OCI-LY7 (cell line): ENCODE measurements at regions not wholly inside any gene's neighbourhood (a gene's known extent, or its start where the extent isn't known, plus 50 kb on each side); places are given as distances from the start of the nearest gene placed in this dataset.

ENCODE experiments used
- BruUV-seq: library from RNA; stranded (reverse); fragments of 400-500 nt; replicated peaks from 2 replicates; lab custom pipeline; 2021; lab: Mats Ljungman, UMichigan
- CTCF ChIA-PET: fragments of 300-600 bp; sonication (Branson Sonifier 250); formaldehyde crosslinking; loops from one replicate; lab custom pipeline; 2022; ENCODE audit warnings: antibody characterized with exemption; ENCODE audit not compliant: unreplicated experiment; lab: Charles Lee
- POLR2A ChIA-PET: fragments of 300-600 bp; sonication (Branson Sonifier 250); formaldehyde crosslinking; loops from one replicate; lab custom pipeline; 2022; ENCODE audit warnings: antibody characterized with exemption; lab: Charles Lee
- DNase-seq: peaks from one replicate; pipeline ENCODE4 v3.0.0-alpha.2; 2015; ENCODE audit warnings: low spot score
- H2AFZ ChIP-seq: fragments of 200-600 bp; sonication (generic), shearing (Covaris generic); 2 replicates; pipeline ENCODE4 v1.6.1; 2014; ENCODE audit warnings: mild to moderate bottlenecking, antibody characterized with exemption, low read length, moderate library complexity
- H3K27ac ChIP-seq: fragments of 200-600 bp; sonication (generic); 2 replicates; pipeline ENCODE4 v1.5.1; 2014; ENCODE audit warnings: mixed run types, low read depth, mild to moderate bottlenecking, moderate library complexity, low read length, inconsistent platforms; ENCODE audit not compliant: poor library complexity, severe bottlenecking
- H3K36me3 ChIP-seq: fragments of 200-600 bp; sonication (generic); 2 replicates; pipeline ENCODE4 v1.6.1; 2014; ENCODE audit warnings: mild to moderate bottlenecking, antibody characterized with exemption, low read length, moderate library complexity, mixed read lengths; ENCODE audit not compliant: insufficient read depth
- H3K4me1 ChIP-seq: fragments of 200-600 bp; sonication (generic); 2 replicates; pipeline ENCODE4 v1.5.1; 2014; ENCODE audit warnings: mild to moderate bottlenecking, low read length; ENCODE audit not compliant: insufficient read depth, poor library complexity, severe bottlenecking
- H3K4me2 ChIP-seq: fragments of 200-600 bp; sonication (generic); 2 replicates; pipeline ENCODE4 v1.6.1; 2014; ENCODE audit warnings: mild to moderate bottlenecking, low read length
- H3K4me3 ChIP-seq: fragments of 200-600 bp; sonication (generic); 2 replicates; pipeline ENCODE4 v1.5.1; 2014; ENCODE audit warnings: mild to moderate bottlenecking, low read depth, low read length; ENCODE audit not compliant: poor library complexity, severe bottlenecking
- H3K79me2 ChIP-seq: fragments of 200-600 bp; sonication (generic); 2 replicates; pipeline ENCODE4 v1.6.1; 2016; ENCODE audit warnings: low read depth, mild to moderate bottlenecking, low read length, moderate library complexity, mixed read lengths; ENCODE audit not compliant: insufficient read depth
- H3K9me2 ChIP-seq: fragments of 200-600 bp; sonication (generic); 2 replicates; pipeline ENCODE4 v1.6.1; 2016; ENCODE audit warnings: mild to moderate bottlenecking, low read length, mixed read lengths; ENCODE audit not compliant: insufficient read depth
- H3K9me3 ChIP-seq: fragments of 200-600 bp; sonication (generic); 2 replicates; pipeline ENCODE4 v1.6.1; 2014; ENCODE audit warnings: mild to moderate bottlenecking, mixed run types, low read length, mixed read lengths
- H4K20me1 ChIP-seq: fragments of 200-600 bp; sonication (generic); 2 replicates; pipeline ENCODE4 v1.6.1; 2014; ENCODE audit warnings: mild to moderate bottlenecking, antibody characterized with exemption, low read length, moderate library complexity, mixed read lengths; ENCODE audit not compliant: insufficient read depth
- EZH2phosphoT487 ChIP-seq: fragments of 200-600 bp; sonication (generic); IDR thresholded peaks from 2 replicates; pipeline ENCODE4 v1.6.1; 2018; ENCODE audit warnings: low read depth, borderline replicate concordance, mild to moderate bottlenecking, mixed run types, antibody characterized with exemption, low read length, moderate library complexity, mixed read lengths
- intact Hi-C: fragments of 100-400 bp; cut with micrococcal nuclease; formaldehyde crosslinking; loops from one replicate; pipeline ENCODE4 v1.10.0; 2022; ENCODE audit not compliant: unreplicated experiment
- TF ChIP-seq, protein P1 (sequence below): fragments of 200-600 bp; sonication (generic); conservative IDR thresholded peaks from 2 replicates; pipeline ENCODE4 v1.5.1; 2014; ENCODE audit warnings: mild to moderate bottlenecking, antibody characterized with exemption, low read length, moderate library complexity, mixed read lengths

DNA sequence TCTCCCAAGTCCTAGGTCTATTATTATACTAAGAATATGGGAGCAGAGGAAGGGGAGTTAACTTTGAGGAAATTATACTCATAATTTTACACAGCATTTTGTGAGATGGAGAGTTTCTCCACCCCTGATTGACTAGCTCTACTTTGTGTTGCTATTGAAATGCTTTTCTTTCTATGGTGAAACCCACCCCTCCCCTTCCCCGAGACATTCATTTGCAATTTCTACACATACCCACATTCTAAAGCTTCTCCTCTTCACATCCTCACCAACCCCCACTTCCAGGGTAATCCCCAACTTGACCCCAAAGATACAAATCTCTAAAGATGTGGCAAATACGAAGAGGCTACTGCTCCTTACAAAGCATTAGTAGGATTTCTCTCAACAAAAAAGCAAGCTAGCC lies 992.2 kb downstream of the BCL11A start:
- Histone ChIP-seq H2AFZ (no peak overlapping the region), H3K4me2 (no peak overlapping the region), H3K79me2 (no peaks in the 10 kb centered on the region), H3K9me2 (no peaks in the 10 kb centered on the region), H3K4me1 (no peaks in the 10 kb centered on the region), H3K9me3 (no peaks in the 10 kb centered on the region), H4K20me1 (no peaks in the 10 kb centered on the region), H3K27ac (no peak overlapping the region), H3K36me3 (no peaks in the 10 kb centered on the region), H3K4me3 (no peak overlapping the region)
- ChIA-PET POLR2A (no interaction called here), CTCF (interaction anchor here (0.6 kb wide), 1 partner anchor 107 kb away, joined by 5 read pairs; no protein-coding TSS in a partner anchor)
- TF ChIP-seq EZH2phosphoT487: no peak
- TF ChIP-seq, protein P1, sequence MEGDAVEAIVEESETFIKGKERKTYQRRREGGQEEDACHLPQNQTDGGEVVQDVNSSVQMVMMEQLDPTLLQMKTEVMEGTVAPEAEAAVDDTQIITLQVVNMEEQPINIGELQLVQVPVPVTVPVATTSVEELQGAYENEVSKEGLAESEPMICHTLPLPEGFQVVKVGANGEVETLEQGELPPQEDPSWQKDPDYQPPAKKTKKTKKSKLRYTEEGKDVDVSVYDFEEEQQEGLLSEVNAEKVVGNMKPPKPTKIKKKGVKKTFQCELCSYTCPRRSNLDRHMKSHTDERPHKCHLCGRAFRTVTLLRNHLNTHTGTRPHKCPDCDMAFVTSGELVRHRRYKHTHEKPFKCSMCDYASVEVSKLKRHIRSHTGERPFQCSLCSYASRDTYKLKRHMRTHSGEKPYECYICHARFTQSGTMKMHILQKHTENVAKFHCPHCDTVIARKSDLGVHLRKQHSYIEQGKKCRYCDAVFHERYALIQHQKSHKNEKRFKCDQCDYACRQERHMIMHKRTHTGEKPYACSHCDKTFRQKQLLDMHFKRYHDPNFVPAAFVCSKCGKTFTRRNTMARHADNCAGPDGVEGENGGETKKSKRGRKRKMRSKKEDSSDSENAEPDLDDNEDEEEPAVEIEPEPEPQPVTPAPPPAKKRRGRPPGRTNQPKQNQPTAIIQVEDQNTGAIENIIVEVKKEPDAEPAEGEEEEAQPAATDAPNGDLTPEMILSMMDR: no peak
- DNase-seq: no peak
- BruUV-seq: no TSS peak
- intact Hi-C loops: no loop called here

DNA sequence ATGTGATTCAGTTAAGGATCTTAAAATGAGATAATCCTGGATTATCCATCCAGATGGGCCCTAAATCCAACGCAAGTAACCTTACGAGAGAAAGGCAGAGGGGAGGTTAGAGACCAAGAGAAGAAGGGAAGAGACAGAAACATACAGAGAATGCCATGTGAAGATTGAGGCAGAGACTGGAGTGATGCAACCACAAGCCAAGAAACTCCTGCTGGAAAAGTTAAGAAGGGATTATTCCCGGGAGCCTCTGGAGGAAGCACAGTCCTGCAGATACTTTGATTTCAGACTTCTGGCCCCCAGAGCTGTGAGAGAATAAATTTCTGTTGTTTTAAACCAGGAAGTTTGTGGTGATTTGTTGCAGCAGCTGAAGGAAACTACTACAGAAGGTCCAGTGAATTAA lies 992.7 kb downstream of the BCL11A start:
- no peaks in the 10 kb centered on the region for H3K36me3 ChIP-seq
- POLR2A ChIA-PET: no interaction called here
- no peak overlapping the region for H3K4me2 ChIP-seq
- H3K9me3 ChIP-seq: no peaks in the 10 kb centered on the region
- no peak overlapping the region for H2AFZ ChIP-seq
- no peaks in the 10 kb centered on the region for H3K9me2 ChIP-seq
- intact Hi-C loops: no loop called here
- no peak overlapping the region for H3K4me3 ChIP-seq
- TF ChIP-seq EZH2phosphoT487: no peak
- TF ChIP-seq, protein P1: no peak
- DNase-seq: no peak
- BruUV-seq: no TSS peak
- H3K79me2 ChIP-seq: no peaks in the 10 kb centered on the region
- CTCF ChIA-PET: no interaction called here
- H4K20me1 ChIP-seq: no peaks in the 10 kb centered on the region
- no peaks in the 10 kb centered on the region for H3K4me1 ChIP-seq
- no peak overlapping the region for H3K27ac ChIP-seq

- Histone ChIP-seq H4K20me1 (no peaks in the 10 kb centered on the region), H3K4me3 (no peak overlapping the region), H3K79me2 (no peaks in the 10 kb centered on the region), H3K9me2 (no peaks in the 10 kb centered on the region), H3K4me2 (no peak overlapping the region), H3K36me3 (no peaks in the 10 kb centered on the region), H3K27ac (no peak overlapping the region), H3K4me1 (no peaks in the 10 kb centered on the region), H3K9me3 (no peaks in the 10 kb centered on the region), H2AFZ (no peak overlapping the region)
- ChIA-PET POLR2A (interaction anchor here (0.6 kb wide), 1 partner anchor 314 kb away, joined by 4 read pairs; no protein-coding TSS in a partner anchor), CTCF (interaction anchor here (0.6 kb wide), 1 partner anchor 686 kb away, joined by 5 read pairs; no protein-coding TSS in a partner anchor)
- DNase-seq: no peak
- TF ChIP-seq, protein P1: no peak
- no peak for TF ChIP-seq EZH2phosphoT487
- intact Hi-C loops: no loop called here
- no TSS peak for BruUV-seq
These were observed 1012.6 kb downstream of the BCL11A start for GRCh38 chr2:59540864-59541263.
